GM19467 (cell line): ENCODE measurements at regions not wholly inside any gene's neighbourhood (a gene's known extent, or its start where the extent isn't known, plus 50 kb on each side); places are given as distances from the start of the nearest gene placed in this dataset.
"Not testable (repeated sequence)": the region's sequence is repeated elsewhere in the genome, so short reads cannot be mapped to it uniquely, and the experiment has no call there.

ENCODE experiments used
- ATAC-seq: cut with Tn5 transposase; IDR thresholded peaks from one replicate; pipeline ENCODE4 v1.9.1; 2021; ENCODE audit warnings: mild to moderate bottlenecking, moderate library complexity; ENCODE audit not compliant: unreplicated experiment

DNA sequence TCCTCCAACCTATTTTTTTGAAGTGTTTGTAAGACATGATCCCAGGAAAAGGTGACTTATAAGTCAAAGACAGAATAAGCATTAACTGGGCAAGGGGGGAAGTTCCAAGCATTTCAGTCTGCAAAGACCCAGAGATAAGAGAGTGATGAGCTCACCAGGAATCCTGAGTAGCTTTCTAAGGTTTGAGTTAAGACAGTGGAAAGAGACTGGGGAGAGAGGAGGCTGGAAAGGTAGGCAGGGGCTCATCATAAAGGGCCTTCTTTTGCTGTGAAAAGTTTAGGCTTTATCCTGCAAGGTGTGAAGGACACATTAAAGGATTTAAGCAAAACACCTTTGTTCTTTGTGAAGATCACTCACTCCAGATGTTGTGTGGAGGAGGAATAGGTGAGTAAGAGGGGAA, 438.8 kb downstream of the CHL1 start:
- no peak for ATAC-seq

DNA sequence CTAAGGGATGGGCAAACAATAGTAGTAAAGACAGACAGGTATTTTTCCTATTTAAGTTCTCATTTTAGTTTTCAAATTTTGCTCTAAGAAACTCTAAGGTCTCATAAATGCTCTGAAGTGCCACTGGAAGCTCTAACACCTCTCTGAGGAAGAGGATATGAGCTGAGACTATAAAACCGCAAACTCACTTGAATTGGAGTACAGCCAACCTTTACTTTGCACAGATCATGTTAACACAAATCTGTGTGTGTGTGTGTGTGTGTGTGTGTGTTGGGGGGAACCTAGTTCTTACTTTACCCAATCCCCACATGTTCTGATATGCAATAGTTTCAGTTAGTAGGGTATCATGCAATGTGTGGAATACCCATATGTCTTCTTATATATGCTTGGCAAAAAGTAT, 446.8 kb downstream of the CHL1 start:
- ATAC-seq, result no peak

DNA sequence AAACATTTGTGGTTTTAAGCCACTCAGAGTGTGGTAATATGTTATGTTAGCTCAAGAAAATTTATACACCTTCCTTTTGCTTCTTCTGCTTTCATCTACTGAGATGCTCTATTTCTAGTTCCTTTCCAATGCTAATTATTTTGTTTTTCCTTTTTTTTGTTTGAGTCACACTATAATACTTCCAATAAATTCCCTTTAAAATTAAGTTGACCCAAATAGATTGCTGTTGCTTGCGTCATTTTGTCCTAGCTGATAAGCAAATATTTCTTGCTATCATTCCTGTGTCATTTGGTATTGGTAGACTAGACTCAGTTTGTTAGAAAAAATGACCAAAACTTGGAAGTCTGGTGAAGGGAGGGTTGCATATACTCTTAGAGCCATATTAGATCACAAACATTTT, 437.0 kb upstream of the CNTN6 start:
- no peak for ATAC-seq

DNA sequence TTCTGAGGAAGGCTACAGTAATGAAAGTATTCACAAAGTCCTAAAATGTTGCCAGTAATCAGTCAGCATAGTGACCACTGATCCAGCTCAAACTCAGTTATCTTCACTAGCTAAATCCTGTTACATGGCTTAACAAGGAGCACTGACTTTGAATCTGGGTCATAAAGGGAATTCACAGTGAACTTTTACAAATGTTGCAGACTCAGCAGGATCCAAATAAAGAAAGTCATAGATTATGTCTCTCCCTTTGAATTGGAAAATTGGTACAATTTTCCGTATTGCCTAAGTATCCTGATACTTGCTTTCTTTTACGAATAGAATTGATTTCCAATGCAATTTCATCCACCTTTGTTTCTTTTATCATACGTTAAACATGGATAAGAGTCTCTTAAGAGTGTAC, 431.5 kb upstream of the CNTN6 start:
- no peak for ATAC-seq

DNA sequence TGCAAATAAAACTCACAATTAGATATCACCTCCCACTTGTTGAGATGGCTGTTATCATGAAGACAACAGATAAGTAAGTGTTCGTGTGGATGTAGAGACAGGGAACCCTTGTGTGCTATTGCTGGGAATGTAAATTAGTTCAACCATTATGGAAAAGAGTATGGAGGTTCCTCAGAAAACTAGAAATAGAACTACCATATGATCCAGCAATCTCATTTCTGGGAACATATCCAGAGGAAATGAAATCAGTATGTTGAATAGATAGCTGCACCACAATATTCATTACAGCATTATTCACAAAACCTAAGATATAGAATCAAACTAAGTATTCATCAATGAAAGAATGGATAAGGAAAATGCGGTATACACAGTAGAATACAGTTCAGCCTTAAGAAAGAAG, 418.7 kb upstream of the CNTN6 start:
- no peak for ATAC-seq

DNA sequence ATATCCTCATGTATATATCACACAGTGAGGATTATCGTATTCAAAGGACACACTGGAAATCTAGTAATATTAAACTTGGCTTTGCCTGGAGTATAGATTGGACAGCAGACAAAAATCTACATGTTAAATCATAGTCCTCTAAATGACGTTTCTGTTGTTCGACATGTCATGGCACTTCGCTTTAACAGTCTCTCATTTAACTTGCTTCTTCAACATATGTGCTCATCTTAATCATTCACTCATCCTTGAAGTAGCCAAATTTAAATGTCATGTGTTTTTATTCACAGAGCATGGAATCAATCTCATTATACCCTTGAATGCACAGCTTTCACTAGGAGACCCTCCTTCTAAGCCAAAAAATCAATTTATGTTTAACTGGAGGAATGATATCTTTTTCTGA, 417.0 kb upstream of the CNTN6 start:
- no peak for ATAC-seq

DNA sequence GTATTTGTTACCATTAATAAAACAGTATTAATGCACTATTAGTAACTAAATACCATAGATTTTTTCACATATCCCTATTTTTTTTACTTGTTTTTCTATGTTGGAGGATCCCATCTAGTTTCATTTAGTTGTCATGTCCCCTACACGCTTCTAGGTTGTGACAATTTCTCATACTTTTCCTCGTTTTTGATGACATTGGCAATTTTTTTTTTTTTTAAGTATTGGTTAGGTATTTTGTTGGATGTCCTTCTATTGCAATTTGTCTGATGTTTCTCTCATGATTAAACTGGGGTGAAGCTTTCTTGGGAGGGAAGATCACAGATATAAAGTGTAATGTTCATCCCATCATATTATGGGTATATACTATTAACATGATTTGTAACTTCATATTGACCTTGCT, 409.1 kb upstream of the CNTN6 start:
- ATAC-seq, result no peak

DNA sequence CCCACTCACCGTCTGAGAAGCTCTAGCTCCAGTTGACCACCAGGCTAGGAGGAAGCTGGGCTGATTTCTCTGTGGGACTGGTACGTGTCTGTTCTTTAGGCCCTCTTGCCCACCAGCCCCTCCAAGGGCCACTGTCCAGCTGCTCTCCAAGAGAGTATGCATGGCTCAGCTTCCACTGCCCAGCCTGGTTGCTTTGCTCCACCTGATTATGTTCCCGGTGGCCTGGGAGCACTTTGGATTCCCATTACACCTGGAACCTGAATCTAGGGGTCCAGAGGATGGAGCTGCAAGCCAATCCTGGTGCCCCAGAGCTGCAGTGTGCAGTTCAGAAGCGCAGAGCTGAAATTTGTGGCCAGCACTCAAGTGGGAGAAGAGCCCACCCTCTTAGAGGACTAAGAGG, 402.1 kb upstream of the CNTN6 start:
- ATAC-seq, result no peak

DNA sequence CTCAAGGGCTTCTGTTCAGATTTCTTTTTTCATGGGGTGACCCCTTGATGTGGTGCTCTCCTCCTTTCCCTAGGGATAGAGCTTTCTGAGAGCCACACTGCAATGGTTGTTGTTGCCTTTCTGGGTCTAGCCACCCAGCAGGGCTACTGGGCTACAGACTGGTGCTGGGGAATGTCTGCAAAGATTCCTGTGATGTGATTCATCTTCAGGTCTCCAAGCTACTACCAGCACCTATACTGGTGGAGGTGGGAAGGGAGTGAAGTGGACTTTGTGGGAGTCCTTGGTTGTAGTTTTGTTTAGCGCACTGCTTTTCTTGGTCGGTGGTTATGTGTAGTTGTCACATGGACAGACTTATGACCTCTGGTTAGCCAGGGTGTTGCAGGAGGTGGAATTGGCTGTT, 392.3 kb upstream of the CNTN6 start:
- ATAC-seq, result no peak

DNA sequence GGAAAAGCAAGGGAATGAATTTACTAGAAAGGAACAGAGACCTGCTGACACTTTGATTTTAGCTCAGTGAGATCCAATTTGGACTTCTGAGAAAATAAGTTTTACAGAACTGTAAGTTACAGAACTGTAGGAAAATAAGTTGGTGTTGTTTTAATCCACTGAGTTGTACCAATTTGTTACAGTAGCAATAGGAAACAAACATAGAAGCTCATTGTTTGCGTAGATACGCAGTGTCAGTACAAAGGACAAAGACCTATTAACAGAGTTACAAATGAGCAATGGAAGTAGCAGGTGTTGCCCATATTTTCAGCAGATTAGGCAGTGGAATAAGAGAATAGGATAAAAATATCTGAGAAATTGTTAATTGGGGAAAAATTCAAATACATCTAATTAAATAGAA, 385.8 kb upstream of the CNTN6 start:
- ATAC-seq, result no peak

DNA sequence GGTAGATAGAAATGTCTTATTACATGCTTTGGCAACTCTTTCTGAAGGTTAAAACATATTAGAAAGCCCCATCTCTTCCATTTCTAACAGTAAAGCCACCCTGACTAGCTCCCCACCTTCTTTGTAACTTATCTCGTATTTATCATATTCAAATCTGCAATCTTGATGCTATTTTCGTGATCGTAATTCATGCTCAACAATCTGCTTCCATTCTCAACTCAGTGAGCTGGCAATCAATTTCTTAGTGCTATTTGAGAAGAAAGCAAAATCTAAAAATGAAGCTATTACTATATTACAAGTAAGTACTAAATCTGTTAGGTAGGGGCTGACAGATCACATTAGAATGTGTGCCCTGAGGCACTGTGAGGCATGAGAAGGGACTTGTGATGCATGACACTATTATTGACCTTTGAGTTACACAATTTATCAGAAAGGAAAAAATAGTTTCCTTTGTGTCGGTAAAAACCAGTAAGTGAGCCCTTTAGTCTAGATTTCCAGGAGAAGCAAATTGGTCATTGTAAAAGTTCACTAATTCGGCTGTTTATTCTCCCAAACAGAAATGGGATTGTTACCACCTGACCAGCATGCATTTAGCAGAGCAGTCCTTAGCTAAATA, 379.7 kb upstream of the CNTN6 start:
- no peak for ATAC-seq

DNA sequence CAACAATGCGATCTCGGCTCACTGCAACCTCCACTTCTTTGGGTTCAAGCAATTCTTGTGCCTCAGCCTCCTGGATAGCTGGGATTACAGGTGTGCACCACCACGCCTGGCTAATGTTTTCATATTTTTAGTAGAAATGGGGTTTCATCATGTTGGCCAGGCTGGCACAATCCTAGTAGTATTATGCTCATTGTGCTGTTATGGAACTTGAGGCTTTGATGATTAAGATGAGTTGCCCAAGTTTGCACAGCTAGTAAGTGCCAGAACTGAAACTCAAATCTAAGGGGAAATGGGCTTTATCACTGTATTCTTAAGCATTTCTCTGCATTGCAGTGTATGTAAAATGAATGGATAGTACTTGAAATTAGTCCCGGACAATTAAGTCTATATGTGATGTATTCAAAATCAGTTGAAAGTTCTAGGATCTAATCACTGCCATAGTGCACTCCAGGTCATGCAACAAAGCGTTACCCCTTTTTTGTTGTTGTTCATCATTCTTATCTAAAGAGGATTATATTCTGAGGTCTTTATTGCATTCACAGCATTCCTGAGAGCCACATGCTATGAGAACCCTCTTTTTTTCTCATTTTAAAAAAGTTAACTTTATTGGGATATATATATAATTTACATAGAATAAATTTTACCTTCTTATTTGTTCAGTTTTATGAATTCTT, 378.7 kb upstream of the CNTN6 start:
- ATAC-seq, result no peak

DNA sequence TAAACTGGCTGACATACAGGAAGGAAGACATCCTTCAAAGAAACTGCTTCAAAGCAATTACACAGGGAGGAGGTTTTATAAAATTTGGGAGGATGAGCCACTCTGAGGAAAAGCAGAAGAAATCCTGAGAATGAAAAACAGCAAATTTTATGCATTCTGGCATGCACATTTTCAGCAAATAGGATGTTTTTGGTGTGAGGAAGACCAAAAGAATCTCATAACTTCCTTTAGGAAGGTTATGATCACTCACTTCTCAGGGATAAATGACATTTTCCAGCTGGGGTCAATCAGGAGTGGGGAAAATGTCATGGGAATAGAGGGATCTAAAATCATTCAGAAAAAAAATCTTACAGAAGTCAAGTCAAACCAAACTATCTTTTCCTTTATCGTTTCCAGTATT, 371.7 kb upstream of the CNTN6 start:
- no peak for ATAC-seq

DNA sequence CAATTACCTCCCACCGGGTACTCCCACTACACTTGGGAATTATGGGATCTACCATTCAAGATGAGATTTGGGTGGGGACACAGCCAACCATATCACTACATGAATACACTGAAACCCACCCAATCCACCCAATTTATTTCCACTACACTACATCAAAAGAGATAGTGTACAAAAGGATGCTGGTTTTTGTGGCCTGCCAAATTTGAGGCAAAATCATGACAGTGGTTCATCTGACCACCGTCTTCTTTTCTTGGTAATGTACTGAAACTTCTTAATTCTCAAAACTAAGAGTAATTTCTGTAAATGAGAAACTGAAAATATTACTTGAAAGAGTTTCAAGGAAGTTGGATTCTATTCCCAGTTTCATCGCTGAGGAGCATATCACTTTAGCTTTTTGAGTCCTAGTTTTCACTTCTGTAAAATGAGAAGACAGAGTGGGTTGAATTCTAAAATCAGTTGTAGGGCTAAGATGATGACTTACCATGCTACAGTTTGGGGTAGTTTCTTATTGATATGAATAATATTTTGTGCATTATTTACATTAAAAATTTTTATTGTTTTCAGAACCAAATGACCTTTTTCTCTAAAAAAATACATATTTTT, 360.4 kb upstream of the CNTN6 start:
- no peak for ATAC-seq

DNA sequence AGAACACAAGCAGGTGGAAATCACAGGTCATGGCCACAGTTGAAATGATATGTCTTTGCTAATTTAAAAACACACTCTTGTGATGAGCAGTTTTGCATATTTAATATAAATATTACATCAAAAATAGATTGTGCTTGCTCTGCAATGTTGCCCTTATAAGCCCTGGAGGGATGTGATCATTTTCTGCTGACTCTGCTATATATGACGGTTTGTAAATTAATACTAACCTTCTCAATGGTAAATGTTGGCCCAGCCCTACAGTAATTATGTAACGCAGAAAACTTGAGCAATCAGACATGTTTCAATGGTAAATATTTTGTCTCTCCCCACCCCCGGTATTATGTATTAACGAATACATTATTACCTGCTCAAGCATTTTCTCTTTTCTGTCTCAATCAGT, 359.5 kb upstream of the CNTN6 start:
- no peak for ATAC-seq

DNA sequence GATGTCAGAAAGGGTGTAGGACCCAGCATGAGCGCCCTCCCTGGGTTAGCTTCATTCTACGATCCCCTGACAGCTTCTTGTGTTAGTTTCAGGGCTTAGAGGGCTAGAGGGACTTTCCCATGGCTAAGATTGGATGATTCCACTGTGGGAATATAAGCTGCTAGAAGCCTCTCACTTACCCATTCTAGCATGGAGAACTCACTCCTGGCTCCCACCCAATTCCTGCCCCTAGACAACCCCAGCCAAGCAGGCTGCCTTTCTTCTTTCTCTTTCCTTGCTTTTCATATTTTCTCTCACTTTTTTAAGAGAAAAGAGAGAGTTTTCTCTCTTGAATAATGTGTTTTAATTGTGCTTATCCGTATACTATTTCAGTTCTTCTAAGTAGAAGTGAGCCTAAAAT, 335.1 kb upstream of the CNTN6 start:
- ATAC-seq, result no peak

DNA sequence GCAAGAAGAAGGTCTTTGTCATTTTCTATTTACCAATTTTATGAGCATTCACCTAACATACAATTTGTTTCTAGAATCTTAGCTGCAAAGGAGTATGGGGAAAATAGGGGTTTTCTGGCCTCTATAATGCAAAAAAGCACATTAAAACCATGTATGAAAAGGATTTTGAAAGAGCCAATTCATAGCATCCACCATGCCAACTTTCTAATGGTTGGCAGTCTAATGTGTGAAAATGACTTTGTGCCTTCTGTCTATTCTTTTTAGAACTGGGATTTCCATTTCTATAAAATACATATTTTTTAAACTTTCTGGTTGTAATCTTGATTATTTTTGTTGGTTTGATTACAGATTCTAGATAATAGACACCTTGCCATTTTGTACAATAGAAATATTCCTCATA, 333.7 kb upstream of the CNTN6 start:
- ATAC-seq, result no peak

DNA sequence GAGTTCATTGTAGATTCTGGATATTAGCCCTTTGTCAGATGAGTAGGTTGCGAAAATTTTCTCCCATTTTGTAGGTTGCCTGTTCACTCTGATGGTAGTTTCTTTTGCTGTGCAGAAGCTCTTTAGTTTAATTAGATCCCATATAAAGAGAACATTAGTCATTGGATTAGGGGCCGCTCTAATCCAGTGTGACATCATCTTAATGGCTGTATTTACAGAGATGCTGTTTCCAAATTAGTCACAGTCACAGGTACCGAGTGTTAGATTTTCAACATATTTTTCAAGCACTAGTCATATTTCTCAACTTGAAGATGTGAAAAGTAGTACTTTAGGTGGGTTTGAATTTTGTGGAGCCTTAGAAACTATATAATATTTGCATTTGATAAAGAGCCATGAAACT, 319.4 kb upstream of the CNTN6 start:
- not testable (repeated sequence) for ATAC-seq

DNA sequence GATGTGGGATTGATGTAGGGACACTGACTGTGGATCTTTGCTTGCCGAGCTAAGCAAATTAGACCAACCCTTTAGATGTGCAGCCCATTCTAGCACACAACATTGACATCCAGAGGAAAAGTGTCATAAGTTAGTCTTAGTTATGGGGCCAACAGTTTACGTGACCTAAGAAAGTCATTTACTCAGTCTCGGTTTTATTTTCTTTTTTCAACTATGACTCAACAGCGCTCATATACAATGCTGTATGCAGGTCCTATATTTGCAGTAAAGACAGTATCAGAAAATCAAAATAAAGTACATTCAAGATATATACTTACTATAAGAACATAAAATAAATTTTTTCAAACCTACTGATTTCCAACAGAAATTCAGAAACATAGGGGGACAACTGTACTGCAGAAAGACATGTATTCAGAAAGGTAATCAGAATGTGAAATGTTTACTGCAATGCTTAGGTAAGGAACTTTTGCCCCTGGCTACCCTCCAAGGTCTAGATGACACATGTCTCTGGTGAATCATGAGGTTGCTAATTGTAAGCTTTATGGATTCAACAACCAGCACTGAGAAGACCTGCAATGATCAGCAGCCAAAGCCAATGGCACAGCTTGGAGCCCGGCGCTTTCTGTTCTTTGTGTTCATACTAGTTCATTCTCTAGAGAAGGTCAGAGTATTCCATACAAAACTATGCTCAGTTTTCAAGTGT, 317.5 kb upstream of the CNTN6 start:
- no peak for ATAC-seq

DNA sequence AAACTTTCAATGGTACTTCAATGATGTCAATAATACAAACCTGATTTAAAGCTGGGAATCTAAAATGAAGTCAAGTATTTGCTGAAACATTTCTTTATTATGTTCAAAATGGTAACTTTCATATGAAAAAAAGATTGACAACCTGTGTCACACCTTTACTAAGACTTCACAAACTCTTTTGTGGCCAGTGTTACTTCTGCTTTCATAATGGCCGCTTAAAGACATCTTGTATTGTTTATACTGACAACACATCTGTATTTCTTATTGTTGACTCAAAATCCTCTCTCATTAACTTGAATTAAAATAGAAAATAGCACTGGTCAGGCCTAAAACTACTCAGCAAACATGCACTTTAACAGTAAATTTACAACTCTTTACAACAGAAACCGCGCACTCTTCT, 312.3 kb upstream of the CNTN6 start:
- ATAC-seq, result no peak

DNA sequence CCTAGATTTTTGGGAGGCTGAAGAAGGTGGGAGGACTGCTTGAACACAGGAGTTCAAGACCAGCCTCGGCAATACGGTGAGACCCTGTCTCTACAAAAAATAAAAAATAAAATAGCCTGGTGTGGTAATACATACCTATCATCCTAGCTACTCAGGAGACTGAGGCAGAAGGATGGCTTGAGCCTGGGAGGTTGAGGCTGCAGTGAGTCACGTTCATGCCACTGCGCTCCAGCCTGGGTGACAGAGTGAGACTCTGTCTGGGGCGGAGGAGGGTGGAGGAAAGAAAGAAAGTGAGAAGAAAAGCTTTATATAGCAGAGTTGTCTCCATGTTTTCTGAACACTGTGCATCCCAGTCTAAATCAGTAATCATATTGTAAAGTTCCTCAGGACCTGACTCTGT, 301.4 kb upstream of the CNTN6 start:
- no peak for ATAC-seq

DNA sequence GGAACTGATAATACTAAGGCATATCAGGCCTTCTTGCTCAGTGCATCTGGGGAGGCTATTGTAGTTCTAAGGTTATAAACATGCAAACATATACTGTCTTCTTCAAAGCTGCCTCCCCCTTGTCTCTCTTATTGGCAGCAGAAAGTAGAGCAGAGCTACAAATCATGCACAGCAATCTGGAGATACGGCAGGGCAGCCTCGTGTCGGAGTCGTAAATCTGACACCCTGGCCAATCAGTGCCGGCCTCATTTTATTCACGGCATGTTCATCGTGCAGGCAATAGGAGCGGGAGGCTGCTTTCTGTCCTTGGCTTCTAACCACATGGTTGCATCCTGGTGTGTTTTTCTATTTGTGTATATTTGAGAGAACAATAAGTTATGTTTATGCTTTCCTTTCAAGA, 300.2 kb upstream of the CNTN6 start:
- ATAC-seq, result no peak
